ENCODE measurements at regions not wholly inside any gene's neighbourhood (a gene's known extent, or its start where the extent isn't known, plus 50 kb on each side); places are given as distances from the start of the nearest gene placed in this dataset.

- Histone ChIP-seq H3K4me3 (no peak overlapping the region), H3K36me3 (no peaks in the 10 kb centered on the region), H3K4me1 (ENCODE audit: low read depth) (no peaks in the 10 kb centered on the region), H3K9me3 (ENCODE audit: low read depth) (no peaks in the 10 kb centered on the region), H3K27ac (no peak overlapping the region), H3K27me3 (no peaks in the 10 kb centered on the region)
- TF ChIP-seq CTCF (IDR thresholded peaks at IDR 0.05; ENCODE audit: low read depth, low read length), result no peak
- no peak for DNase-seq (ENCODE audit: low read depth in 1 of 2, low spot score in 1 of 2)
These were observed 900.9 kb upstream of the EPHA5 start for GRCh38 chr4:66571145-66571695.

- no peaks in the 10 kb centered on the region for H3K36me3 ChIP-seq
- DNase-seq (ENCODE audit: low read depth in 1 of 2, low spot score in 1 of 2), result no peak
- TF ChIP-seq CTCF (IDR thresholded peaks at IDR 0.05; ENCODE audit: low read depth, low read length), result no peak
These were observed 898.9 kb upstream of the EPHA5 start for GRCh38 chr4:66569228-66569627.

GRCh38 chr4:66568431-66568830, 898.1 kb upstream of the EPHA5 start:
- no peak for TF ChIP-seq CTCF (IDR thresholded peaks at IDR 0.05; ENCODE audit: low read depth, low read length)
- Histone ChIP-seq H3K4me3 (no peak overlapping the region), H3K9me3 (ENCODE audit: low read depth) (no peaks in the 10 kb centered on the region), H3K4me1 (ENCODE audit: low read depth) (no peaks in the 10 kb centered on the region), H3K27ac (no peak overlapping the region), H3K36me3 (no peaks in the 10 kb centered on the region), H3K27me3 (no peaks in the 10 kb centered on the region)
- DNase-seq (ENCODE audit: low read depth in 1 of 2, low spot score in 1 of 2), result no peak

More at GRCh38 chr4:66569228-66569627, 898.9 kb upstream of the EPHA5 start:
- Histone ChIP-seq H3K4me3 (no peak overlapping the region), H3K27me3 (no peaks in the 10 kb centered on the region), H3K9me3 (ENCODE audit: low read depth) (no peaks in the 10 kb centered on the region), H3K27ac (no peak overlapping the region), H3K4me1 (ENCODE audit: low read depth) (no peaks in the 10 kb centered on the region)

GRCh38 chr4:66568001-66568400, 897.7 kb upstream of the EPHA5 start:
- TF ChIP-seq CTCF (IDR thresholded peaks at IDR 0.05; ENCODE audit: low read depth, low read length), result no peak
- DNase-seq (ENCODE audit: low read depth in 1 of 2, low spot score in 1 of 2), result no peak
- H3K27ac ChIP-seq, result no peak overlapping the region
- no peak overlapping the region for H3K4me3 ChIP-seq
- H3K4me1 ChIP-seq (ENCODE audit: low read depth), result no peaks in the 10 kb centered on the region
- H3K27me3 ChIP-seq, result no peaks in the 10 kb centered on the region
- no peaks in the 10 kb centered on the region for H3K36me3 ChIP-seq
- H3K9me3 ChIP-seq (ENCODE audit: low read depth), result no peaks in the 10 kb centered on the region

- Histone ChIP-seq H3K4me1 (ENCODE audit: low read depth) (no peaks in the 10 kb centered on the region), H3K4me3 (no peak overlapping the region), H3K36me3 (no peaks in the 10 kb centered on the region), H3K27ac (no peak overlapping the region), H3K9me3 (ENCODE audit: low read depth) (no peaks in the 10 kb centered on the region), H3K27me3 (no peaks in the 10 kb centered on the region)
- TF ChIP-seq CTCF (IDR thresholded peaks at IDR 0.05; ENCODE audit: low read depth, low read length), result no peak
- no peak for DNase-seq (ENCODE audit: low read depth in 1 of 2, low spot score in 1 of 2)
These were observed 897.3 kb upstream of the EPHA5 start for GRCh38 chr4:66567551-66567950.

- Histone ChIP-seq H3K4me1 (ENCODE audit: low read depth) (no peaks in the 10 kb centered on the region), H3K27ac (no peak overlapping the region), H3K9me3 (ENCODE audit: low read depth) (no peaks in the 10 kb centered on the region), H3K36me3 (no peaks in the 10 kb centered on the region), H3K4me3 (no peak overlapping the region), H3K27me3 (no peaks in the 10 kb centered on the region)
- peak in 1 of 2 donors; percentile 39 for DNase-seq (ENCODE audit: low read depth in 1 of 2, low spot score in 1 of 2)
- no peak for TF ChIP-seq CTCF (IDR thresholded peaks at IDR 0.05; ENCODE audit: low read depth, low read length)
These were observed 895.5 kb upstream of the EPHA5 start for GRCh38 chr4:66565801-66566200.
